ENCODE measurements at regions not wholly inside any gene's neighbourhood (a gene's known extent, or its start where the extent isn't known, plus 50 kb on each side); places are given as distances from the start of the nearest gene placed in this dataset.

DNA sequence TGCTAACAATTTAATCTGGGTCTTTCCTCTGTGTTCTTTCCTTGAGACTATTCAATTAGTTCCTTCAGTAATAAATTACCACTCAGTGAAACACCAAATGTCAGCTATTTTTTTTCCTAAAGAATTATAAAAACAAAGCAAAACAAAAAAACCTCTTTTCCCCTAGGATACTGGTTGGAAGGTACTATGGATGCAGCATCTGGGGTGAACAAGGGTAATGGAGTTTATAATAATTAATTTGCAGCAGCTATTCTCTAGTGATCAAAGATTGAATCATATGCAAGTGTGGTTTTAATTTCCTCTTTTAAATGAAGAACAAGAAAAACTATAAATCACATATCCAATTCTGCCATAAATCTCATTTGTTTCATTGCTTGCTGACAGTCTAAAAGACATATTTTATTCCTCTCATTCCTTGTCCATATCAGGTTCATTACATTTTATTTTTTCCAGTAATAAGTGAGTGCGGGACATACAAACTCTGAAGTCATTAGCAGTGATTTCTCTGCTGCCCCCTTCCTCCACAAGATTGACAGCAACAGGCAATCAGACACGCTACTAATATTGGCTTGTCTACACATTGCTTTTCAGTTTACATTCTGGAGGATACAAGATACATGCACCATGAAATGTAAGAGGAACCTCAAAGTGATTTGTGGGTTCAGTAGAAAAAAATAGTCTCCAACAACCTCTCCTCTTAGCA lies 1093.4 kb upstream of the SLIT2 start:
- Histone ChIP-seq H3K4me1 (ENCODE audit: control insufficient read depth, insufficient read depth, low read length) (no peaks in the 10 kb centered on the region), H3K4me3 (ENCODE audit: low read depth in 2 of 2, low read length in 2 of 2) (no peak overlapping the region), H3K9me3 (ENCODE audit: control insufficient read depth, insufficient read depth, low read depth, low read length) (no peaks in the 10 kb centered on the region), H3K27ac (ENCODE audit: low read length) (no peak overlapping the region), H3K36me3 (ENCODE audit: control insufficient read depth, insufficient read depth, low read length) (no peaks in the 10 kb centered on the region), H3K27me3 (ENCODE audit: control insufficient read depth, insufficient read depth, low read length) (no peaks in the 10 kb centered on the region)
- POLR2A ChIA-PET, result no interaction called here
- in situ Hi-C loops (cut with HindIII; ENCODE audit: low pct_unique_long_range_greater_than_20kb, low sequenced_read_pairs), result no loop called here
- DNase-seq (ENCODE audit: low read depth, low spot score) (no peak), ATAC-seq (no peak)
- TF ChIP-seq, protein P1, sequence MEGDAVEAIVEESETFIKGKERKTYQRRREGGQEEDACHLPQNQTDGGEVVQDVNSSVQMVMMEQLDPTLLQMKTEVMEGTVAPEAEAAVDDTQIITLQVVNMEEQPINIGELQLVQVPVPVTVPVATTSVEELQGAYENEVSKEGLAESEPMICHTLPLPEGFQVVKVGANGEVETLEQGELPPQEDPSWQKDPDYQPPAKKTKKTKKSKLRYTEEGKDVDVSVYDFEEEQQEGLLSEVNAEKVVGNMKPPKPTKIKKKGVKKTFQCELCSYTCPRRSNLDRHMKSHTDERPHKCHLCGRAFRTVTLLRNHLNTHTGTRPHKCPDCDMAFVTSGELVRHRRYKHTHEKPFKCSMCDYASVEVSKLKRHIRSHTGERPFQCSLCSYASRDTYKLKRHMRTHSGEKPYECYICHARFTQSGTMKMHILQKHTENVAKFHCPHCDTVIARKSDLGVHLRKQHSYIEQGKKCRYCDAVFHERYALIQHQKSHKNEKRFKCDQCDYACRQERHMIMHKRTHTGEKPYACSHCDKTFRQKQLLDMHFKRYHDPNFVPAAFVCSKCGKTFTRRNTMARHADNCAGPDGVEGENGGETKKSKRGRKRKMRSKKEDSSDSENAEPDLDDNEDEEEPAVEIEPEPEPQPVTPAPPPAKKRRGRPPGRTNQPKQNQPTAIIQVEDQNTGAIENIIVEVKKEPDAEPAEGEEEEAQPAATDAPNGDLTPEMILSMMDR (IDR thresholded peaks at IDR 0.05), result no peak
- no peak for TF ChIP-seq SIN3A (IDR thresholded peaks at IDR 0.05; ENCODE audit: borderline replicate concordance, insufficient read depth, low read depth, low read length)
- TF ChIP-seq TCF7L2 (IDR thresholded peaks at IDR 0.05; ENCODE audit: low read depth, low read length), result no peak
- TF ChIP-seq, protein P2, sequence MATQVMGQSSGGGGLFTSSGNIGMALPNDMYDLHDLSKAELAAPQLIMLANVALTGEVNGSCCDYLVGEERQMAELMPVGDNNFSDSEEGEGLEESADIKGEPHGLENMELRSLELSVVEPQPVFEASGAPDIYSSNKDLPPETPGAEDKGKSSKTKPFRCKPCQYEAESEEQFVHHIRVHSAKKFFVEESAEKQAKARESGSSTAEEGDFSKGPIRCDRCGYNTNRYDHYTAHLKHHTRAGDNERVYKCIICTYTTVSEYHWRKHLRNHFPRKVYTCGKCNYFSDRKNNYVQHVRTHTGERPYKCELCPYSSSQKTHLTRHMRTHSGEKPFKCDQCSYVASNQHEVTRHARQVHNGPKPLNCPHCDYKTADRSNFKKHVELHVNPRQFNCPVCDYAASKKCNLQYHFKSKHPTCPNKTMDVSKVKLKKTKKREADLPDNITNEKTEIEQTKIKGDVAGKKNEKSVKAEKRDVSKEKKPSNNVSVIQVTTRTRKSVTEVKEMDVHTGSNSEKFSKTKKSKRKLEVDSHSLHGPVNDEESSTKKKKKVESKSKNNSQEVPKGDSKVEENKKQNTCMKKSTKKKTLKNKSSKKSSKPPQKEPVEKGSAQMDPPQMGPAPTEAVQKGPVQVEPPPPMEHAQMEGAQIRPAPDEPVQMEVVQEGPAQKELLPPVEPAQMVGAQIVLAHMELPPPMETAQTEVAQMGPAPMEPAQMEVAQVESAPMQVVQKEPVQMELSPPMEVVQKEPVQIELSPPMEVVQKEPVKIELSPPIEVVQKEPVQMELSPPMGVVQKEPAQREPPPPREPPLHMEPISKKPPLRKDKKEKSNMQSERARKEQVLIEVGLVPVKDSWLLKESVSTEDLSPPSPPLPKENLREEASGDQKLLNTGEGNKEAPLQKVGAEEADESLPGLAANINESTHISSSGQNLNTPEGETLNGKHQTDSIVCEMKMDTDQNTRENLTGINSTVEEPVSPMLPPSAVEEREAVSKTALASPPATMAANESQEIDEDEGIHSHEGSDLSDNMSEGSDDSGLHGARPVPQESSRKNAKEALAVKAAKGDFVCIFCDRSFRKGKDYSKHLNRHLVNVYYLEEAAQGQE (IDR thresholded peaks at IDR 0.05; ENCODE audit: insufficient read depth in 1 of 2, low read depth in 2 of 2, low read length in 1 of 2), result no peak
- TF ChIP-seq POLR2AphosphoS5 (IDR thresholded peaks at IDR 0.05; ENCODE audit: low read depth, low read length), result no peak
- BruUV-seq (replicated peaks), result no TSS peak
- intact Hi-C loops (cut with micrococcal nuclease; ENCODE audit: unreplicated experiment), result no loop called here
- CTCF ChIA-PET, result no interaction called here

DNA sequence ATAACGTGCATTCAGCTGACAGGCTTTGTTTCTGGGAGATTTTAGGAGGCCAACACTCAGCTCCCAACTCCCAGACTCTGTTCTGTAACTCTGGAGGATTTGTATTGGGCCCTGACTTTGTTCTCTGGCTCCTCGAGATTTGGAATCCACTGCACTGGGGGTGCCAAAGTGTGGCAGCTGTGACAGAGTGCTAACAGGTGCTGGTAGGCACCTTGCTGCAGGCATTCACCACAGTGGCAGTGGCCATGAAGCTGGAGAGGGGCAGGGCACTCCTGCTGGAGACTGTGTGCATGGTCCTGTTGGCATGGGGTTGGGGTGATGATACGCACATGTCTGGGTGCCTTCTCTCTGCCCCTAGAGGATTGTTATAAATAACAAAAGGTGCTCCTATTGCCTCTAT lies 1094.9 kb upstream of the SLIT2 start:
- H3K27ac ChIP-seq (ENCODE audit: low read length), result no peak overlapping the region
- ATAC-seq, result no peak
- H3K9me3 ChIP-seq (ENCODE audit: control insufficient read depth, insufficient read depth, low read depth, low read length), result no peaks in the 10 kb centered on the region
- TF ChIP-seq, protein P1 (IDR thresholded peaks at IDR 0.05), result no peak
- TF ChIP-seq POLR2AphosphoS5 (IDR thresholded peaks at IDR 0.05; ENCODE audit: low read depth, low read length) (no peak), TCF7L2 (IDR thresholded peaks at IDR 0.05; ENCODE audit: low read depth, low read length) (no peak), SIN3A (IDR thresholded peaks at IDR 0.05; ENCODE audit: borderline replicate concordance, insufficient read depth, low read depth, low read length) (no peak)
- TF ChIP-seq, protein P2 (IDR thresholded peaks at IDR 0.05; ENCODE audit: insufficient read depth in 1 of 2, low read depth in 2 of 2, low read length in 1 of 2), result no peak
- no peak for DNase-seq (ENCODE audit: low read depth, low spot score)
- H3K4me3 ChIP-seq (ENCODE audit: low read depth in 2 of 2, low read length in 2 of 2), result no peak overlapping the region
- in situ Hi-C loops (cut with HindIII; ENCODE audit: low pct_unique_long_range_greater_than_20kb, low sequenced_read_pairs), result no loop called here
- intact Hi-C loops (cut with micrococcal nuclease; ENCODE audit: unreplicated experiment), result no loop called here
- POLR2A ChIA-PET, result no interaction called here
- CTCF ChIA-PET, result no interaction called here
- no peaks in the 10 kb centered on the region for H3K4me1 ChIP-seq (ENCODE audit: control insufficient read depth, insufficient read depth, low read length)
- no TSS peak for BruUV-seq (replicated peaks)
- no peaks in the 10 kb centered on the region for H3K27me3 ChIP-seq (ENCODE audit: control insufficient read depth, insufficient read depth, low read length)
- H3K36me3 ChIP-seq (ENCODE audit: control insufficient read depth, insufficient read depth, low read length), result no peaks in the 10 kb centered on the region

Data from Panc1 (cell line).